ENCODE measurements at regions not wholly inside any gene's neighbourhood (a gene's known extent, or its start where the extent isn't known, plus 50 kb on each side); places are given as distances from the start of the nearest gene placed in this dataset.

- Histone ChIP-seq H3K9me3 (ENCODE audit: control insufficient read depth in 4 of 4, insufficient read depth in 3 of 4, low read length in 3 of 4) (peaks cover 0 to 5% (median 0%) of the 10 kb centered on the region in 4 donors), H3K27ac (ENCODE audit: low read depth in 1 of 2, low read length in 1 of 2) (no peak overlapping the region), H3K4me3 (no peak overlapping the region), H3K9ac (ENCODE audit: insufficient read depth in 1 of 2, low read length in 2 of 2) (no peak overlapping the region), H3K27me3 (ENCODE audit: control insufficient read depth in 3 of 3, insufficient read depth in 3 of 3, low read length in 2 of 3) (peaks cover 0 to 36% (median 4%) of the 10 kb centered on the region in 3 donors), H3K36me3 (ENCODE audit: control insufficient read depth in 4 of 4, insufficient read depth in 4 of 4, low read length in 4 of 4) (no peaks in the 10 kb centered on the region), H3K4me1 (ENCODE audit: control insufficient read depth in 5 of 5, insufficient read depth in 5 of 5, low read length in 5 of 5) (peaks cover 0 to 2% (median 0%) of the 10 kb centered on the region in 5 donors)
- TF ChIP-seq CTCF (IDR thresholded peaks at IDR 0.05; ENCODE audit: control extremely low read depth, extremely low read depth) = no peak
- WGBS, 2 donors = 56 to 77% methylated on average over 24 to 26 of the region's 26 CpGs
- DNase-seq = peak in 1 of 3 donors; percentile 23
- ATAC-seq (ENCODE audit: insufficient read depth, low FRiP score) = no peak
These were observed 210.0 kb downstream of the DLL1 start for GRCh38 chr6:170080828-170081371.

- Histone ChIP-seq H3K4me3 (no peak overlapping the region), H3K4me1 (ENCODE audit: control insufficient read depth in 5 of 5, insufficient read depth in 5 of 5, low read length in 5 of 5) (peaks cover 0 to 2% (median 0%) of the 10 kb centered on the region in 5 donors), H3K27me3 (ENCODE audit: control insufficient read depth in 3 of 3, insufficient read depth in 3 of 3, low read length in 2 of 3) (peaks cover 0 to 36% (median 4%) of the 10 kb centered on the region in 3 donors), H3K9ac (ENCODE audit: insufficient read depth in 1 of 2, low read length in 2 of 2) (no peak overlapping the region), H3K36me3 (ENCODE audit: control insufficient read depth in 4 of 4, insufficient read depth in 4 of 4, low read length in 4 of 4) (no peaks in the 10 kb centered on the region), H3K9me3 (ENCODE audit: control insufficient read depth in 4 of 4, insufficient read depth in 3 of 4, low read length in 3 of 4) (peaks cover 0 to 5% (median 0%) of the 10 kb centered on the region in 4 donors), H3K27ac (ENCODE audit: low read depth in 1 of 2, low read length in 1 of 2) (no peak overlapping the region)
- DNase-seq = no peak
- WGBS, 2 donors = 80 to 81% methylated on average over 24 of the region's 24 CpGs
- ATAC-seq (ENCODE audit: insufficient read depth, low FRiP score) = no peak
- TF ChIP-seq CTCF (IDR thresholded peaks at IDR 0.05; ENCODE audit: control extremely low read depth, extremely low read depth) = no peak
These were observed 210.6 kb downstream of the DLL1 start for GRCh38 chr6:170080169-170080827.

DNA sequence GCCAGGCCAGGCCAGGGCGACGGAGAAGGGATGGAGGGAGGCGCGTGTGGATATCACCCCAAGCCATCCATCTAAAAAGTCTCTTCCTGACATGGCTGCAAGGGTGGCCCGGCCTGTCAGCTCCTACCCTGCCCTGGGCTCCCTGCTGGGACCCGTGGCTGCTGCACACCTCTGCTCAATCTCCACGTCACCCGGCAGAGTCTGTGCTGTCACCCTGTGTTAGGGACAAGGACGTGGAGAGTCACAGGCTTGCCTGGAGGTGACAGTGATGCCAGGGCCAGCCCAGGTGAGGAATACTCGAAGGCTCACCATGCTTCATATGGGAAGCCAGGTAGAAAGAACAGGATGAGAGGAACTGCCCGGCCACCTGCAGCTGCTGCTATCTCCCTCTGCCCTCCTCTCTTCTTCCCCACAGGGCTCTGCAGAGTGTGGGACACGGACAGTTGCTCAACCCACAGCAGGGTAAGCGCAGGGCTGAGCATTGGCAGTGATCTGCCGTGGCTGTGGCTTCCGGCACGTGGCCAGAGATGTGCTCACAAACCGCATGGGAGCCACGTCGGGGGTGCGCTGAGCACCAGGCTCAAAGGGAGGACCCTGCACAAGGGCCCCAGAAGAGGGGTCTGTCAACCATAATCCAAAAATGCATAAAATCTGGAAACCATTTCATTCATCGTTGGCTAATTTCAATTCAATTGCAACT is 214.3 kb downstream of the DLL1 start:
- DNase-seq = no peak
- no peaks in the 10 kb centered on the region for H3K36me3 ChIP-seq (ENCODE audit: control insufficient read depth in 4 of 4, insufficient read depth in 4 of 4, low read length in 4 of 4)
- peaks cover 0 to 2% (median 0%) of the 10 kb centered on the region in 5 donors for H3K4me1 ChIP-seq (ENCODE audit: control insufficient read depth in 5 of 5, insufficient read depth in 5 of 5, low read length in 5 of 5)
- H3K9ac ChIP-seq (ENCODE audit: insufficient read depth in 1 of 2, low read length in 2 of 2) = no peak overlapping the region
- peaks cover 0 to 26% (median 4%) of the 10 kb centered on the region in 3 donors for H3K27me3 ChIP-seq (ENCODE audit: control insufficient read depth in 3 of 3, insufficient read depth in 3 of 3, low read length in 2 of 3)
- no peak for ATAC-seq (ENCODE audit: insufficient read depth, low FRiP score)
- WGBS, 2 donors = 88 to 93% methylated on average over 21 of the region's 21 CpGs
- no peak overlapping the region for H3K4me3 ChIP-seq
- H3K9me3 ChIP-seq (ENCODE audit: control insufficient read depth in 4 of 4, insufficient read depth in 3 of 4, low read length in 3 of 4) = peaks cover 0 to 5% (median 0%) of the 10 kb centered on the region in 4 donors
- no peak for TF ChIP-seq CTCF (IDR thresholded peaks at IDR 0.05; ENCODE audit: control extremely low read depth, extremely low read depth)
- H3K27ac ChIP-seq (ENCODE audit: low read depth in 1 of 2, low read length in 1 of 2) = no peak overlapping the region

All from lung (tissue), 11 donors.